T-helper 1 cell (primary cell): ENCODE measurements at regions not wholly inside any gene's neighbourhood (a gene's known extent, or its start where the extent isn't known, plus 50 kb on each side); places are given as distances from the start of the nearest gene placed in this dataset.

Source experiments
- DNase-seq, 5 donors: peaks; one replicate each; pipeline ENCODE4 v3.0.0-alpha.2; 2012 to 2020

- no peak for DNase-seq
Observed at GRCh38 chr9:126556560-126557250, 57.0 kb upstream of the LMX1B start.

- peak; percentile 24 to 56 (median 48) for DNase-seq
Observed at GRCh38 chr9:126558051-126558665, 55.6 kb upstream of the LMX1B start.

GRCh38 chr9:126559296-126559695 is 54.4 kb upstream of the LMX1B start:
- DNase-seq = no peak

- no peak for DNase-seq
Observed at GRCh38 chr9:126561582-126561981, 52.1 kb upstream of the LMX1B start.

GRCh38 chr9:126563556-126563955 is 50.2 kb upstream of the LMX1B start:
- no peak for DNase-seq
